ENCODE measurements at regions not wholly inside any gene's neighbourhood (a gene's known extent, or its start where the extent isn't known, plus 50 kb on each side); places are given as distances from the start of the nearest gene placed in this dataset.

GRCh38 chr17:14559264-14560119 lies 258.6 kb downstream of the HS3ST3B1 start:
- Histone ChIP-seq H3K4me1 (no peaks in the 10 kb centered on the region), H3K36me3 (no peaks in the 10 kb centered on the region), H3K27me3 (no peaks in the 10 kb centered on the region), H3K4me3 (no peak overlapping the region), H3K9me3 (no peaks in the 10 kb centered on the region), H3K27ac (no peak overlapping the region)
- WGBS, 2 donors (ENCODE audit: low coverage in 1 of 2) = 43 to 45% methylated on average over 10 of the region's 10 CpGs
- no peak for ATAC-seq
- no peak for TF ChIP-seq POLR2A (IDR thresholded peaks at IDR 0.05)
- TF ChIP-seq CTCF (IDR thresholded peaks at IDR 0.05) = no peak
- no peak for TF ChIP-seq POLR2AphosphoS5 (IDR thresholded peaks at IDR 0.05)
- no peak for TF ChIP-seq EP300 (IDR thresholded peaks at IDR 0.05)

GRCh38 chr17:14557480-14557879 lies 256.6 kb downstream of the HS3ST3B1 start:
- H3K4me3 ChIP-seq = no peak overlapping the region
- no peaks in the 10 kb centered on the region for H3K9me3 ChIP-seq
- 16 to 39% methylated on average over 2 to 3 of the region's 4 CpGs for WGBS, 2 donors (ENCODE audit: low coverage in 1 of 2)
- H3K4me1 ChIP-seq = no peaks in the 10 kb centered on the region
- no peaks in the 10 kb centered on the region for H3K36me3 ChIP-seq
- no peak overlapping the region for H3K27ac ChIP-seq
- TF ChIP-seq POLR2AphosphoS5 (IDR thresholded peaks at IDR 0.05) = no peak
- TF ChIP-seq EP300 (IDR thresholded peaks at IDR 0.05) = no peak
- H3K27me3 ChIP-seq = no peaks in the 10 kb centered on the region
- ATAC-seq = no peak

GRCh38 chr17:14553847-14554246 lies 253.0 kb downstream of the HS3ST3B1 start:
- no peak overlapping the region for H3K4me3 ChIP-seq
- no peaks in the 10 kb centered on the region for H3K36me3 ChIP-seq
- H3K27me3 ChIP-seq = no peaks in the 10 kb centered on the region
- WGBS, 2 donors (ENCODE audit: low coverage in 1 of 2) = 40 to 80% methylated on average over 1 to 2 of the region's 2 CpGs
- H3K27ac ChIP-seq = no peak overlapping the region
- TF ChIP-seq POLR2A (IDR thresholded peaks at IDR 0.05) (no peak), EP300 (IDR thresholded peaks at IDR 0.05) (no peak), POLR2AphosphoS5 (IDR thresholded peaks at IDR 0.05) (no peak), CTCF (IDR thresholded peaks at IDR 0.05) (no peak)
- no peaks in the 10 kb centered on the region for H3K4me1 ChIP-seq
- no peaks in the 10 kb centered on the region for H3K9me3 ChIP-seq
- no peak for ATAC-seq

GRCh38 chr17:14552306-14552705 lies 251.4 kb downstream of the HS3ST3B1 start:
- no peak for TF ChIP-seq EP300 (IDR thresholded peaks at IDR 0.05)
- no peak for TF ChIP-seq POLR2AphosphoS5 (IDR thresholded peaks at IDR 0.05)
- TF ChIP-seq CTCF (IDR thresholded peaks at IDR 0.05) = no peak
- no peak for TF ChIP-seq POLR2A (IDR thresholded peaks at IDR 0.05)
- Histone ChIP-seq H3K27ac (no peak overlapping the region), H3K4me1 (no peaks in the 10 kb centered on the region), H3K9me3 (no peaks in the 10 kb centered on the region), H3K27me3 (no peaks in the 10 kb centered on the region), H3K4me3 (no peak overlapping the region), H3K36me3 (no peaks in the 10 kb centered on the region)
- 63 to 83% methylated on average over 3 to 7 of the region's 7 CpGs for WGBS, 2 donors (ENCODE audit: low coverage in 1 of 2)
- no peak for ATAC-seq

GRCh38 chr17:14547556-14547955 lies 246.7 kb downstream of the HS3ST3B1 start:
- 100% methylated on average over 1 of the region's 2 CpGs; no CpG with 5 or more reads in 1 of the 2 donors for WGBS, 2 donors (ENCODE audit: low coverage in 1 of 2)
- Histone ChIP-seq H3K36me3 (no peaks in the 10 kb centered on the region), H3K9me3 (no peaks in the 10 kb centered on the region), H3K4me3 (no peak overlapping the region), H3K27ac (no peak overlapping the region), H3K4me1 (no peaks in the 10 kb centered on the region), H3K27me3 (peaks cover 4% of the 10 kb centered on the region)
- TF ChIP-seq POLR2AphosphoS5 (IDR thresholded peaks at IDR 0.05) (no peak), EP300 (IDR thresholded peaks at IDR 0.05) (no peak), CTCF (IDR thresholded peaks at IDR 0.05) (no peak), POLR2A (IDR thresholded peaks at IDR 0.05) (no peak)
- no peak for ATAC-seq
